GM19238 (cell line): ENCODE measurements at regions not wholly inside any gene's neighbourhood (a gene's known extent, or its start where the extent isn't known, plus 50 kb on each side); places are given as distances from the start of the nearest gene placed in this dataset.

Experiments
- DNase-seq: peaks from one replicate; pipeline ENCODE4 v3.0.0; 2011; ENCODE audit warnings: low spot score; ENCODE audit not compliant: insufficient read length

GRCh38 chr12:88251798-88252197, 109.7 kb downstream of the TMTC3 start:
- no peak for DNase-seq

- no peak for DNase-seq
These were observed 111.4 kb downstream of the TMTC3 start for GRCh38 chr12:88253371-88253978.

DNA sequence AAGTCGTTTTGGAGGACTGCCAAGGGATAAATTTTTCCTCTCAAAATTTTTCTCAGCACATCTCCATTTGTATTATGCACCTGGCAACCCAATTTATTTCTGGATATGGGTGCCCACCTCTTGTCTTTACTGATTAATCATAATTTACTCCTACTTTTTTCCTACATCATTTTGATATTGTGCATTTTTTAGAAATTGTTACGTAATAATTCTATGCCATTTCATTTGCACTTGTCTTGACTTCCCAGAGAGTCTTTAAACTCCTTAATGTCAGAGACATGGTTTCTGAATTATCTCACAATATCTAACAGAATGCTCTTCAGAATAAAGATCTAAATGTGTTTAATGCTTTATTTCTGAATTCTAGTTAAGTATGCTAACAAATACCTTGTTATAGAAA, 113.1 kb downstream of the TMTC3 start:
- DNase-seq, result no peak

GRCh38 chr12:88255847-88256246, 113.7 kb downstream of the TMTC3 start:
- DNase-seq, result no peak

DNA sequence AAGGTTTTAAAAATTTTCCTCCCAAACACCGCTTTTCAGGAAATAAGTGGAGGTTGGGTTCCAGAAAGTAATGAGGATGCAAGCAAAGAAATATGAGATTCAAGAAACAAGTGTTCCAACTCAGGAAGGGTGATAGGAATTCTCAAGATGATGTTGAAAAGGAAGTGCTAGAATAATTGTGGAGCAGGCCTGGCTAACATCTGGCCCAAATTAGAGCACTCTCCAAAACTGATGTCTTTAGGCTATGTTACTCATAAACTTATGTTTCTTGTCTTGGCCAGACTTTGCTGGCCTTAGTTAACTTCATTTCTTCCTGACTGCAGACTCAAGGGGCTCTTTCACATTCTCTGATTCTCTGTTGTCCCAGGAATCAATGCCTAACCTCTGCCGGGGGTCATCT, 116.3 kb downstream of the TMTC3 start:
- no peak for DNase-seq

GRCh38 chr12:88266806-88267360, 124.8 kb downstream of the TMTC3 start:
- no peak for DNase-seq

DNA sequence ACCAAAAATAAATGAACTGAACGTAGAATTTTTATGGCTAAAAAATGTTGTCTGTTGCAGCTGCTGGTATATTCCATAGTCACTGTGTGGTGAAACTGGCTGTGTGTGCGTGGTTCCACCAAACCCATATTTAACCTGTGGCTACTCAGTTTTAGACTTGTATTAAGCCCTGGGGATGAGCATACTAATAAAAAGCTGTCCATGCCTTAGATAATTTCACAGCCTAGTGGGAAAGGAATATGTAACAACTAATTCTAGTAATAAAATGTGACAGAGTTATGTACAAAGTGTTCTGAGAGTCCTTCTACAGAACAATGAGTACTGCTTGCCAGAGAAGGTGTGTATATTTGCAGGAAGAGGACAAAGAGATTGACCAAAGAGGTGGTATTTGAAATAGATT, 125.5 kb downstream of the TMTC3 start:
- no peak for DNase-seq

DNA sequence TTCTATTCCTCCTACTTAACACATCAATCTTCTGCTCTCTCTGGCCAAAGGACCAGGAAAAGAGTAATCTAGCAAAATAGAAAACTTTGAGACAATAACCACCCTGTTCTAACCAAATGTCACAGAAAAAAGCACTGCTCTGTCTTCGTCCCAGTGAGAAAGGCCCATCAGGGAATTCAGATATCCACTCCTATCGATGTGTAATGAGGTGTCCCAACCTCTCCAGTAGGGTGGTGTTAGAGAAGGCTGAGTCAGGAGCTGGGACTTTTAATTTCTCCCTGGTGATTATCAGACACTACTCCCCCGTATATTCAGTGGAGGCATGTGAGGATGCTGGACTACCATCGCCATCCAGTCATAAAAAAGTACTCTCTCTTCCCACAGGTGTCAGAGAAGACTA, 130.3 kb downstream of the TMTC3 start:
- no peak for DNase-seq

DNA sequence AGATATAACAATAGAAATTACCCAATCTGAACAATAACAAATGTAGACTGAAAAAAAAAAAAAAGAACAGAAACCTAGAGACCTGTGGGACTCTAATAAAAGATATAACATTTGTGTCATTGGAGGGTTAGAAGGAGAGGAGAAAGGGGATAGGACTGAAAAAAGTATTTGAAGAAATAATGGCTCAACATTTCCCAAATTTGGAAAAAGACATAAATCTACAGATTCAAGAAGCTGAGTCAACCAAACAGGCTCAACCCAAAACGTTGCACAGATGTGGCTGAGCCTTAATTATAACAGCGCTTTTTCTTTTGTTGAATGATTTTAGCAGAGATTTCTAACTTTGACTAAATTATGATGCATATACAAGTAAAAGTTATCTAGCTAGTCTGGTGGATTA, 131.3 kb downstream of the TMTC3 start:
- DNase-seq, result no peak

- DNase-seq, result no peak
These were observed 131.8 kb downstream of the TMTC3 start for GRCh38 chr12:88273875-88274274.

GRCh38 chr12:88291498-88292131, 149.5 kb downstream of the TMTC3 start:
- no peak for DNase-seq

DNA sequence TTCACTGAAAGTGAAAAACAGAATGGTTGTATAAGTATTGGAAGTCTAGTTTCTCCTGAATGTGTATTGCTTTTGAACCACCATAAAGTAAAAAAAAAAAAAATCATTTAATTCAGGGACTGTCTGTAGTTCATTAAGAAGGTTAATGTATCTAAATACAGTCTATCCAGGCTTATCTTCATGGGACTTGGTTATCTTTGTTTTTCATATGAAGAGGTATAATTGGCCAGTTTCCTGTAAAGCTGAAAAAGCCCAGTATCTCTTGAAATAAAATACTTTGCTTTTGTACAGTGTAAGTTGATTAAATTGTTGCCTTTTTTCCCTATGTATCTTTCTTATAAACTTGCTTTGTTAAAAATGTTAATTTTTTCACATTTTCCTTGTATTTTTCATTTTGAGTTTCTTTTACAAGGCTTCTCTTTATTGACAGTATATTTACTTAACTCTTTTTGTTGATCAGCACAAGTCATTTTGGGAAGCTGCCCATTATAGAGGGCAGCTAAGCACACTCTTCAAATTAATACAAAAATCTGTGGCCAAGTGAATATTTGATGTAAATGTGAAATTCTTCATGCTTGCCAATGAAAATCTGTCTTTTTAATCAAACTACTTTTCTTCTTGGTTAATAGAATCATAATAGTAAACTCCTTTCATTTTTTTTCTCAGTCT, 156.0 kb downstream of the TMTC3 start:
- no peak for DNase-seq

- no peak for DNase-seq
These were observed 156.7 kb downstream of the TMTC3 start for GRCh38 chr12:88298761-88299242.

GRCh38 chr12:88299567-88300101, 157.5 kb downstream of the TMTC3 start:
- DNase-seq, result peak; percentile 1

DNA sequence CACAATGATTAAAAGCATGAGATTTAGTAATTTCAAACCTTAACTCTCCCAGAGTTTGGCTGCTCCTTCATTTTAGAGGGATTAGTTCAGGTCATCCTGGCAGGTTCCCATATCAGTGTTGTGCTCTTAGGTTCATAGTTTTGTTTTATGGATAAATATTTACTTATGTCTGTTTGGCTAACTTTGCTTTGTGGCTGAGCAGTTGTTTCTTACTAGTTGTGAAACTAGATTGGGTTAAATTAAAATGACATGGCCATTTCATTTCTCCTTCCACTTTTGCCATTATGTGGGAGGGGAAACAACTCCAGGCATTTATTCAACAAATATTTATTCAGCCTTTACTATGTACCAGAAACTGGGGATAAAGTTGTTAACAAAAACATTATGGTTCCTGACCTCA, 158.8 kb downstream of the TMTC3 start:
- no peak for DNase-seq

- DNase-seq, result no peak
These were observed 161.2 kb downstream of the TMTC3 start for GRCh38 chr12:88303335-88303734.

GRCh38 chr12:88305254-88305890, 163.3 kb downstream of the TMTC3 start:
- no peak for DNase-seq

DNA sequence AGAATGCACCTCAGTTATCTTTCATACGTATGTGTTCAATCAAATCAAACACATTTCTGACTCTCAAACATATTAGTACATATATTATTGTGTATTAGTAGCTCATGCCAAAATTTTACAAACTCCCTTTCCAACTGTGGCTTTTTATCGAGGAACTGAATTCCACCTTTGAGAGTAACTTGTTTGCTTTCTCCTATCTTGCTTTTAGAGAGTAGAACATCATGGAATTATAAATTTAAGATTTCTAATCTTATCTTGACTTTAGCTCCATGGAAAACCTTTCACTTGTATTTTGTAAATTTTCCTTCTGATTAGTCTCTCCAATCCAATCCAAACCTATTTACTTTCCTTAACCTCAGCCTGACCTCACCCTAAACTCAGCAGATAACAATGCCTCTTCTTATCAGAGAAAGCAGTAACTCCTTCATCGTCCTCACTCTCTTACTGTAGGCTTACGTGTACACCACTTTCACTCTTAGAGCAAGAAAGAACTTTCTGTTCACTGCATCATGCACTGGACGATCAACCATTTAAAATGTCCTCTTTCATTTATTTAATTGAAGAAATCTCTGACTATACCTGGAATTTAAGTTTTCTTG, 164.5 kb downstream of the TMTC3 start:
- DNase-seq, result no peak

DNA sequence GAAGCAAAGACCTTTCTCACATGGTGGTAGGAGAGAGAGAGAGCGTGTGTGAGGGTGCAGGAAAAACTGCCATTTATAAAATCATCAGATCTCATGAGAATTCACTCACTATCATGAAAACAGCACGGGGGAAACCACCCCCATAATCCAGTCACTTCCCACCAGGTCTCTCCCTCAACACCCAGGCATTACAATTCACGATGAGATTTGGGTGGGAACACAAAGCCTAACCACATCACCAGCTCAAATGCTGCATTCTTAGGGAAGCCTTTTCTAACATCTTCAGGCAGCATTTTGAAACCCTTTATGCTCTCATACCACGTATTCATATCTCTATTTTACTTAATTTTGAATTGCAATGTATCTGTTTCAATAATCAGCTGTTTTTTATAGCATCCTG, 165.9 kb downstream of the TMTC3 start:
- no peak for DNase-seq

- DNase-seq, result no peak
These were observed 166.7 kb downstream of the TMTC3 start for GRCh38 chr12:88308825-88309224.

DNA sequence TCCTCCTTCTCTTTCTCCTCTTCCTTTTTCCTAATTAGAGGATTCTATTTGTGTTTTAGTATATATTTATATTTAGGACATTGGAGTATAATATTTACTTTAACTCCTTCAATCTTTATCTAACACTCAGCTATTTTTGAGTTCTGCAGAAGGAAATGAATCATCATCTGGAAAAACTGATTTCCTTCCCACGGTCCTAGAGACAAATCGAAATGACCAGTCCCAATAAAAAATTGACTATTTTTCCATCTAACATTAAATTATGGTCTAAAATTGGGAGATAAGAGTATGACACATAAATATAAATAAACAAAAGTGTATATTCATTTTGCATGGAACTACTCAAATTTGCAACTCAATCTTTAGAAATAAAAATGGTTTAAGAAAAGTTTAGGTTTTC, 167.4 kb downstream of the TMTC3 start:
- no peak for DNase-seq
